GM21515 (cell line): ENCODE measurements at regions not wholly inside any gene's neighbourhood (a gene's known extent, or its start where the extent isn't known, plus 50 kb on each side); places are given as distances from the start of the nearest gene placed in this dataset.
"Not testable (repeated sequence)": the region's sequence is repeated elsewhere in the genome, so short reads cannot be mapped to it uniquely, and the experiment has no call there.

Experiments
- ATAC-seq: cut with Tn5 transposase; IDR thresholded peaks from one replicate; pipeline ENCODE4 v1.9.1; 2021; ENCODE audit not compliant: unreplicated experiment

DNA sequence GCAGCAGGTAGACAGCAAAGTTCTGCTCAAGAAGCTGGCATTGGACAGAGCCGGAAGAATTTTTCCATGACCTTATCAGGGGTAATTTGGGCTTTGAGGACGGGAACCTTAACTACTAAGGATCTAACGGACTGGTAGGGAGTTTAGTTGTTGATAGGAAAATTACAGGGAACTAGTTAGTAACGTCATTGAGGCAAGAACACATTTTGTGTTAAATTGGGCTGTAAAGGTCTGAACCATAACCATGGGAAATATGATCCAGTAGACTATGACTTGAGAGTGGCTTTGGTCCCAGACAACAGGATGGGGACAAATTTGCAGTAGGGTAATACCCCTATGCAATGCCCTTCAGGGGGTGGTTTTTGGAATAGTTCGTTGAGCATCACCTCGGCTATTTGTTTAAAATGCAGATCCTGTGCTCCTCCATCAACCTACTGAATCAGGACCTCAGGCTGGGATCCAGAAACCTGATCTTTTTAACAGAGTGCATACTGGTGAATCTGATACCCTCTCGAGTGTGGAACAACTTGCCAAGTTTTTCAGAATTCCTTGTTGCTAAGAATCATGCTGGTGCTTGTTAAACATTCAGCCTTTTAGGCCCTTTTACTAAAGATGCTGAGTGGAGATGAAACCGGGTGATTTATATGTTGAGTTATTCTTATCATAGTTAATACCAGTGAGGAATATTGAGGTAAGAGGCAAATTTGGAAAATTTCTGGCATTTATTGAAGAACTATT lies 255.1 kb downstream of the MAP2K6 start:
- no peak for ATAC-seq

DNA sequence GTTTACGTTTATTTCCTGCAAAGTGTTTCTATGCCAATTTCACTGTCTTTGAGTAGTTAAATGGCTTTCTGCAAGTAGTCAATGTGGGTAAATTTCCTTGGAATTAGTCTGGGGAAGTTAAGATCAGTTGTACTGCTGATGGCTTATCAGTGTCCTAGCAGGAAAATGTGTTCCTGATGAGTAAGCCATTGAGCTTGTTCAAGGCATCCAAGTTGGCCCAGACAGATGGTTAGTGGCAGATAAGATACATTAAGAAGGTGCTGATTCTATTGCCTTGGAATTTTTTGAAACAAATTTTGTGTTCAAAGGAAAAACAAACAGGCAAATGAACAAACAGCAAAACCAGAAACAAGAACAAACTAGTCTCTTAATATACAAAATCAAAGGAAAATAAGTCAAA lies 258.4 kb downstream of the MAP2K6 start:
- no peak for ATAC-seq

DNA sequence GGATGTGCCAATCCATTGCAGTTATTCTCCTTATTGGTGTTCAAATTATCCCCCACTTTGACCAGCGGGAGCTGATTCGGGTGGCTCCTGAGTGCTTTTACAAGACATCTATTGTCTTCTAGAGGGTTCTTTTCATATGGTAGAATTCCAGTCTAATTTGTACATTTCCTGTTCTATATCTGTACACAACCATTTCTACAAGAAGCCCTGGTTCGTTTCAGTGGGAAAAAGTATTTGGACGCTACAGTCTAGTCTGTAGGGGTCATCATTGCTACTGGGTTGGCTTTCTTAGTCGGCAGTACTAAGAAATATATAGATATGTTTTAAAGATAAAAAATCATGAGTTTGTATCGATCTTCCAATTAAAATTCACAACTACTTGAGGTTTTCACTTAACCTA lies 262.6 kb downstream of the MAP2K6 start:
- no peak for ATAC-seq

DNA sequence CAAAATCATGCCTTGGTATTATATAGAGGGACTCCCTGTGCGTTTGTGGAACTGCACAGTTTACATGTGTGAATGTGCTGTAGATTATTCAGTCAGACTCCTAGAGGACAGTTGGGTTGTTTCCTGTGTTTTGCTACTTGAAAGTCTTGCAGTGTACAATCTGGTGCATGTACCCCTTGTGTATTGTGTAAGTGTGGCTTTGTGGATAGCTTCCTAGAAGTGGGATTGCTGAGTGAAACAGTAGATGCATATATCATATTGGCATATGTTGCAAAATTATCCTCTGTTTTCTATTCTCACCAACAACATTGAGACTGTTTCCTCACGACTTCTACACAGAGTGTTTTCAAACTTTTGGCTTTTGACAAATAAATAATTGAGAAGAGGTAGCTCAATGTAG lies 263.7 kb downstream of the MAP2K6 start:
- no peak for ATAC-seq

DNA sequence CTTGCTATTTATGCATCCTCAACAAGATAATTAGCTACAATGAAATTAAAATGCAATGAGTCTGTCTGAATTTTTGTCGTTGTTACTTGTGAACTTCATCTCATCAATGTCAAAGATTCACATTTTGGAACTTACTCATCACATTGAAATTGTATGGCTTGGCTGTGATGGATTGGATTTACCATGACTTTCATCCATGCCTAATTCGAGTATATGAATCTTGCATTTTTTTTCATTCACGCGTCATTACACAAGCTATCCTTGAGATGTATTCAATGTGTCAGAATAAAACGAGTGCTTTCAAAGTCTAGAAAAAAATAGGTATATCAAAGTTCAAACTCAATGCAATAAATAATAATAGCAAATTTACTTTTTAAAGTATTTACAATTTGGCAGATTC lies 265.3 kb downstream of the MAP2K6 start:
- ATAC-seq: no peak

DNA sequence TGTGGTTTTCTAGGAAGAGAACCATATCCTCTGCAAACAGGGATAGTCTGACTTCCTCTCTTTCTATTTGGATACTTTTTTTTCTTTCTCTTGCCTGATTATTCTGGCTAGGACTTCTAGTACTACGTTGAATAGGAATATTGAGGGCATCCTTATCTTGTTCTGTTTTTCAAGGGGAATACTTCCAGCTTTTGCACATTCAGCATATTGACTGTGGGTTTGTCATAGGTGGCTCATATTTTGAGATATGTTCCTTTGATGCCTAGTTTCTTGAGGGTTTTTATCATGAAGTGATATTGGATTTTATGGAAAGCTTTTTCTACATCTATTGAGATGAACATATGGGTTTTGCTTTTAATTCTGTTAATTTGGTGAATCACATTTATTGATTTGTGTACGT lies 269.8 kb downstream of the MAP2K6 start:
- ATAC-seq: no peak

DNA sequence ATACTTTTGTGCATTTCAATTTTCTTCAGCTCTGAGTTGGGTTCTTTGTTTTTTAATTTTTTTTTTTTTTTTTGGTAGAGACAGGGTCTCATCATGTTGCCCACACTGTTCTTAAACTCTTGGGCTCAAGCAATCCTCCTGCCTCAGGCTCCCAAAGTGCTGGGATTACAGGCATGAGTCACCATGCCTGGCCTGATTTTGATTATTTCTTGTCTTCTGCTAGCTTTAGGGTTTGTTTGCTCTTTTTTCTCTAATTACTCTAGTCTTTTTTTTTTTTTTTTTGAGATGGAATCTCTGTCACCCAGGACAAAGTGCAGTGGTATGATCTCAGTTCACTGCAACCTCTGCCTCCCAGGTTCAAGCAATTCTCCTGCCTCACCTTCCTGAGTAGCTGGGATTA lies 270.7 kb downstream of the MAP2K6 start:
- not testable (repeated sequence) for ATAC-seq

DNA sequence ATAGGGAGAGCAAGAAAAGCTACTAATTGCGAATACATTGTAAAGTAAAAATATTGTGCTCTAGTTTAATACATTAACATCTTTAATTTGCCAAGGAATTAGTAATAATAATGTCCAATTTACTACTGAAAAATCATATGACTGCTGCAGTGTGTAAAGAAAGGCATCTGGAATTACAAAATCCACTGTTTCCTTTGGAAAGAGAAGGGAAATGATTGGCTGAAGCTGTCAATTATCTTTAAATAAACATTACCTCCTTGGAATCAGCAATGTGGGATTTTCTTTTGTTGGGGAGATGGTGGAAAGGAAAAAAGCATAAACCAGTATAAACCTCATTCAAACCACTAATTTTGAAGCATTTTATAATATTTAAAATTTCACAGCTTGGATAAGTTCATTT lies 276.0 kb downstream of the MAP2K6 start:
- no peak for ATAC-seq

DNA sequence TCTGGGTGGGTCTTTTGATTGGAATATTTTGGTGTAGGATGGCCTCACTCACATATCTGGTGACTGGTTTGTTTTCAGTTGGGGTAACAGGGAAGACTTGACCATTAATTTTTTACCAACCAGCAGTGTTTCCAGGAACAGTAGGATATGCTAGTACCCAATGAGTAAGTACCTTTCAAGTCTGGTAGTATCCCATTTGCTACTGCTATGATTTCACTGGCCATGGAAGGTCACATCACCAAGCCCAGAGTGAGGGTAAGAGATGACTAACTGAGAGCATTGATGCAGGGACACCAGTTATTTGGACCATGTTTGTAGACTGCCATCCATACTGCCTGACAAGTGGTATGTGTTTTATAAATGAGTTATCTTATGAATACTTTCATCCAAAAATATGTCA lies 277.7 kb downstream of the MAP2K6 start:
- ATAC-seq: no peak

DNA sequence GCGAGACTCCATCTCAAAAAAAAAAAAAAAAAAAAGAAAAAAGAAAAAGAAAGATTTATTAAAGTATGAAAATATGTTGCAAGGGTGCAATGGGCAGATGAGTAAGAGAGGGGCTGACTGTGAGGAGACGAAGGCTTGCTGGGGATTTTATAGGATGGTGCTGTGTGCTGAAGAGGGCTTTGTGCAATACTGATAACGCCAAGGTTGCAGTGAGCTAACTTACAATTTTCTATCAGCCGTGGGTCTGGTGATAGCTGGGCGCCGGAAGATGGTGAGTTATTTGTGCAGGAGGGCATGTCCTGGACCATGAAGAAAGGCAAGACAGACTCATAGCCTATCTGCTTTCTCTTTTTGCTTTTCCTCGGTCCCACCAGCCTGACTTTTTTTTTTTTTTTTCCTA lies 281.1 kb downstream of the MAP2K6 start:
- ATAC-seq: no peak

DNA sequence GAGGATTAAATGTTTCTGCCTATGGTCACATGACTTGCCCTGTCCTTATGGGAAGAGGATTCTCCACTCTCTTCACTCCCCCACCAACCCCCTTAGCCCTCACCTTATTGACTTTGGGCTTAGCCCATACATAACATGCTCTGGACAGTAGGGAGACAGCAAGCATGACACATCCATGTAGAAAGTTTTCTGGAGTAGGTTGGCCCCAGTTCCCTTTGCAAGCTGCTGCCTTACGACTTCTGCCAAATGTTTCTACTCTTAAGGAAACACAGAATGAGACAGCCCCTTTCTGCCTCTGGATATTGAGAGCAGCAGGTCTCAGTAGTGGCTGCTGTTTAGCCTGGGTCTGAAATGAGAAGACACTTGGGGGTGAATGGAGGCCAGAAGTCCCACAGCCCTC lies 282.2 kb downstream of the MAP2K6 start:
- ATAC-seq: no peak

DNA sequence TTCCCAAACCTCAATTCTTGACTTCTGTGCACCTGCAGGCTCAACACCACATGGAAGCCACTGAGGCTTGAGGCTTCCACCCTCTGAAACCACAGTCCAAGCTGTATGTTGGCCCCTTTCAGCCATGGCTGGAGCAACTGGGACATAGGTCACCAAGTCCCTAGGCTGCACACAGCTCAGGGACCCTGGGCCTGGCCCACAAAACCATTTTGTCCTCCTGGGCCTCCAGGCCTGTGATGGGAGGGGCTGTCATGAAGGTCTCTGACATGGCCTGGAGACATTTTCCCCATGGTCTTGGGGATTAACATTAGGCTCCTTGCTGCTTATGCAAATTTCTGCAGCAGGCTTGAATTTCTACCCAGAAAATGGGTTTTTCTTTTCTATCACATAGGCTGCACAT lies 283.9 kb downstream of the MAP2K6 start:
- ATAC-seq: not testable (repeated sequence)

DNA sequence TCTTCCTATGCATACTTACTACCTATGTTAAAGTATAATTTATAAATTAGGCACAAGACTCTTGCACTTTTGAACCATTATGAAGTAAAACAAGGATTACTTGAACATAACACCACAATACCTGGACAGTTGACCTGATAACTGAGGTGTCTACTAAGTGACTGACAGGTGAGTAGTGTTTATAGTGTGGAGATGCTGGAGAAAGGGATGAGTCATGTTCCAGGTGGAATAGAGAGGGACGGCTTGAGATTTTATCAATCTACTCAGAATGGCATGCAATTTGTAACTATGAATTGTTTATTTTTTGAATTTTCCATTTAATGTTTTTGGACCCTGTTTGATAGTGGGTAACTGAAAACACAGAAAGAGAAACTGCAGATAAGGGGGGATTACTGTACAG lies 287.6 kb downstream of the MAP2K6 start:
- no peak for ATAC-seq

DNA sequence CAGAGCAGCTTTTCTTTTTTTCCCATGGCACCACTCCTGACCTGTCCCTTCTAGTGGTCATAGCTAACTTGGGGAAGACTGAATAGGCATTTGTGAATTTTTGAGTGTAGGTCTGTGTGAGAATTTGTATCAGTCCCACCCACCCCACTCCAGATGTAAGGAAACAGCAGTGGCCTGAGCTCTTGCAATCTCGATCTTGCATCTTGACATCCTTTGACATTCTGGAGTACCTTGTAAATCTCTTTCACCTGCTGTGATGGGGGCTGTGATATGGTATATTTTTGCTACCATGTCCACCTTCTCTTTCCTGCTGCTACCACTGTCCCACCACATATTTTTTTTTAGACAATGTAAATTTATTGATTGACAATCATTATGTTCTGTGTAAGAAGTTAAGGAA lies 289.3 kb downstream of the MAP2K6 start:
- no peak for ATAC-seq

DNA sequence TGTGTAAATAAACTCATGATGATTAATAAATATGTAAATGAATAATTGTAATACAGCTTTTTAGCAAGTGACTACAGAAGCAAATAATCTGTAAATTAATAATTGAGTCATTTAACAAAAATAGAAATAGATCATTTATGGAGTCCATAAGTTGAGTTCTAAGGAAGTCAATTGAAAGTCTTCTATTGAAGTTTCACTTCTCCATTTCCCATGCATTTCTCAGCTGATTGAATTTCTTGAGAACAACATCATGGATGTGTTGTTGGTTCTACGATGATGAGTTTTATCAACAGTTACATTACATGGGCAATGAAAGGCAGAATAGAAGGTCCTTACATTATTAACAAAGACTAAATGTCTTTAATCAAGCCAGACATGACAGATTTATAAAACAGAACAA lies 290.4 kb downstream of the MAP2K6 start:
- no peak for ATAC-seq

DNA sequence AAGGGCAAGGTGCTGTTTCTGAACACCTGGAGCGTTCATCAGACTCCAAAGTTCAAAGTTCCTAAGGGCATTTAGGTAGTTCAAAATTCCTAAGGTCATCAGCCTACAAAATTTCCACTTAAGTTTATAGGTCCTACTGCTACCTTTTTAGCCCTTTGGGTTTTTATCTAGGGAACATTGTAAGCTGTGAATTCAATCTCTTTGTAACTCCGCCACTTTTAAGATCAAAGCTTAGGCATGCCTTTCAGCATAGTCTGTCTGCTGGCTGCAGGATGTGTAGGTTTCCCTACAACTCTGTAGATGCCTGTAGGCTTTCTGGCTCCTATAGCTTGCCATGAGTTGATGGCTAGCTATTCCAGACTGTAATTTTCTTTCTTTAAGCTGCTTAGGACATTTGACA lies 291.6 kb downstream of the MAP2K6 start:
- no peak for ATAC-seq

DNA sequence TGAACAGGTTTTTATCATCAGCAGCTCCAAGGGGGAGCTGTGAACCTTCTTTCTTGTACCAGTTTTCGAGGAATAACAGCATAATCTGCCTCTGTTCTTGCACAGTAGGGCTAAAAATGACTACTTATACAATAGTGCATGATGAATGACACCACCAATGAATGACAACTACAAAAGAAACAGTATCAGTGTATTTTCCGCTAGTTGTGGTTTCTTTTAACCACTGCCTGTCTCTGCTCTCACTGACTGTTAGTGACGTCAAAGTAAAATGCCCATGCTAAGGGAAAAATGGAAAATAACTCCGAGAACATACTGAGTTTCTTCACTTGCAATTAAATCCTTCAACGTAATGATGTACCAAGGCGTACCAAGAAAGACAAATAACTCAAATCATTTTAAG lies 294.9 kb downstream of the MAP2K6 start:
- no peak for ATAC-seq

DNA sequence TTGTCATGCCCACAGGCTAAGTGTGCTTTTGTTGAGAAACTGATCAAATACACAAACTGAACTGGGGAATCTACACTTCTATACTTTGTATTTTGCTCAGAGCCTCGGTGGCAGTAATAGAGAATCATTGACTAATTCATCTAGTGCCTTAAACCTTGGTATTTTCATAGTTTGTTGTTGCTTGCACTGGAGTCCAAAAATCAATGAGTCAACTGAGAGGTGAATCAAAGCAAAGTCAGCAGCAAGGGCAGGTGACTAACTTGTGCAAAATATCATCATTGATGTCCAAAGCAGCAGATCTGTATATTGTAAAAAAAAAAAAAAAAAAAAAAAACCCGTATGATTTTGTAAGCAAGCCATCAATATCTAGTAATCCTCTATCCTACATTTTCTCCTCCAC lies 296.4 kb downstream of the MAP2K6 start:
- no peak for ATAC-seq

DNA sequence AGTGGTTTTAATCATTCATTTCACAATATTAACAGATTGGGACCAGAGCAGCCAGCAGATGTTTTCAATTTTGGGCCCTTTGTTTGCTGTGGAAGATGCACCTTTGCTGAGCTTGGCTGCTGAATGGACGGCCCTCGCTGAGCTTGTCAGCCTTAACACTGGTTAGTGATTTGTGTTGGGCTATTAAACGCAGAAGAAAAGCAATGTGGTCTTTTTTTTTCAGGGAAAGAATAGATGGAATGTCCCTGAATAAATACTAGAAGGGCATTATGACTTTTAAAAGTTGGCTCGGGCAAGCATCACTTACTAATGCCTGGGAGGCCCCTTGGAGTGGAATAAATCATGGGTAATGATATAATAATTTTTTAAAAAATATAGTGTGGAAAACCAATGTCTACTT lies 297.0 kb downstream of the MAP2K6 start:
- no peak for ATAC-seq

DNA sequence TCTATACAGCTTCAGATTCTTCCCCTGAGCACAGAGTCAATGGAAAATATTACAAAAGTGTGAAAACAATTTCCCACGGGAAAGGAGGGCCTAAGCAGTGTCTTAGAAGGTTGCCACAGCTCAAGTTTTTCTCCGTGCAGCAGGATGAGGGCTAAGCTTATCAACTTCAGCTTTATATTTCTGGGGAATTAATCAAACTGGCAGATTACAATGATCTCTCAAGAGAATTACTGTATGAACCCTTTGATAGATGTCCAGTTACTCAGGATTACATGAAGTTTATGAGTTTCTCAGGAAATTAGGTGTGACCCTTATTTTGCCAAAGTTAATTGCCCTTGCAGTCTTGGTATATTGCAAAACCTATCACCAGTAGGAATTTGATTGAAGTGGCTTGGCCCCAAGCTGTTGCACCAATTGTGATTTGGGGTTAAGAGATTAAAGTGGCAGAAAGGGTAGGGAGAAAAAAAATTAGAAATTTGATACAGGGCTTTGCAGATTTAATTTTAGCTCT lies 298.4 kb downstream of the MAP2K6 start:
- ATAC-seq: no peak

DNA sequence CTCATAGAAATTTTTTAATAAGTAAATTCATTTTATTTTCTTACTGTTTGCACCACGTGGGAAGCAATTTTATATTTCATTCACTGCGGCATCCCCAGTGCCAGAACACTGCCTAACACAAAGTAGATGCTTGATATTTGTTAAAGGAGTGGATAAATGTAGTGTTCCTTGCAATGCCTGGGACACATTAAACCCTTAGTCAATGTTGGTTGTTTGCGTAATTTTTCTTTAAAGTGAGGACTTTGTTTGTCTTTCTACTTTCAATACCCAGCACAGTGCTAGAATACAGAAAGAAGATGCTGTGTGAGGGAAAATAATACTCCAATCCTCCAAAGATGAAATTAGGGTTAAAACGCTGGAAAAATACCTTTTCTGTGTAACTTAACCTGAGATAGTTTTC lies 299.3 kb downstream of the MAP2K6 start:
- no peak for ATAC-seq

DNA sequence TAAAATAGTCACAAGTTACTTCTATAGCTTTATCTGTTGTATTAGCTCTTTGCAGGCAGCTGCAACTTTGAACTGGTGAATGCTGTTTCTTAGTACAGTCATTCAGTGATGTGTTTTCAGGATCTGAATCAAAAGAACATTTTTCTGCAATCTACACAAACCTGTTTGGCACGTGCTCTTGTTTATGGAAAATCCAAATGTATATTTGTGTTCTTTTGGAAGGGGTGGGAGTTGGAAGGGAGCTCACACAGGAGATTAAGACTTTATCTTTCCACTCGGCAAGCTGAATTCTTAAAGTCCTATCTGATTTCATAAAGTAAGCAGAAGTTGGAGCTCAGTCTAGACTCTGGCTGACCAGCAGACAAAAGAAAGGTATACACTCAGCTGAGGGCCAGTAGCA lies 300.2 kb downstream of the MAP2K6 start:
- no peak for ATAC-seq

DNA sequence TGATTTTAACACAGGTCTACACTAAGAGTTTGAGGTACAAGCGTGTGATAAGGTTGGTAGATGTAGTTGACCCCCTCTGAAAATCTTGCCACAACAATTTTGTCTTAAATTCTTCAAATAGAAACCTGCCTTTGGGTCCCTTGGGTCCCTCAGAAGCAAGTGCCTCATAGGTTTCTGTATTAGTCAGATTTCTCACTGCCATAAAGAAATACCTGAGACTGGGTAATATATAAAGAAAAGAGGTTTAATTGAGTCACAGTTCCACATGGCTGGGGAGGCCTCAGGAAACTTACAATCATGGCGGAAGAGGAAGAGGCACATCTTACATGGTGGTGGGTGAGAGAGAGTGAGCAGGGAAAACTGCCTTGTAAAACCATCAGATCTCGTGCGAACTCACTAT lies 301.2 kb downstream of the MAP2K6 start:
- no peak for ATAC-seq
